Right lung (tissue), 2 donors: ENCODE measurements at regions not wholly inside any gene's neighbourhood (a gene's known extent, or its start where the extent isn't known, plus 50 kb on each side); places are given as distances from the start of the nearest gene placed in this dataset.
A peak's percentile ranks its signal among the peaks of the same experiment; 100 is the strongest.

Experiments used
- DNase-seq, 2 donors: peaks; one replicate each; pipeline ENCODE4 v3.0.0-alpha.2; 2013

DNA sequence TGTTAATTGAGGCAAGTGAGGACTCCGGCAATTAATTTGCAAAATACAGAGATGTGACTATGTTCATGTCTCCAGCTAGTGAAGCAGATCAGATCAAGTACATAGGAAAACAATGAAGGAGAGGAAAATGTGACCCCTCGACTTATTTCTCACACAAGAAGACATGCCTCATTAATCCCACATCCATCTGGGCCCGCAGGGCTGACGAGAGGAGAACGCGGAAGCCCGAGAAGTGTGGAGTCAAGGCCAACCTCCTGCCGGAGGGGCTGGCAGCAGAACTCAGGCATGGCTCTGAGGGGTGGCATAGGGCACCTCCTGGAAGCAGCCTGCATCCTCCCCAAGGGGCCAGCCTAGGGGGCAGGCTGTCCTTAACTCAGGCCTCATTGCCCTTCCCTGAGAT, 54.4 kb downstream of the ZNF503 start:
- no peak for DNase-seq

GRCh38 chr10:75345738-75346137, 55.8 kb downstream of the ZNF503 start:
- DNase-seq, result no peak

- no peak for DNase-seq
Observed at GRCh38 chr10:75344170-75344569, 57.4 kb downstream of the ZNF503 start.

GRCh38 chr10:75342397-75342796, 59.2 kb downstream of the ZNF503 start:
- no peak for DNase-seq

DNA sequence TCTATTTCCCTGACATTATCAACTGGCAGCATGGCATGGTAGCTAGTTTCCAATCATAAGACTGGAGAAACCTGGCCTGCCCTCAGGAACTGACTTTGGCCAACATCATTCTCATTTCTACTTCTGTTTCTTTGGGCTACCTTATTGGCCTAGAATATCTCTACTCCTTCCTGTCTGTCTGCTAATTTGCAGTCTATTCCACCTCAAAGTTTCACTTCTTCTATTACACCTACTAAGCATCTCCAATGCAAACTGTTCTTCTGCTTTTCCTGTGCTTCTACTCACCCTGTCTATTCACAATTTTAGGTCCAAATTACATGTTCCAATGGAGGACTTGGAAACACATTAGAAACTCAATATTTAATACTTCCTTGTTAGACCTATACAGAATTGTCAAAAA, 65.6 kb downstream of the ZNF503 start:
- no peak for DNase-seq

GRCh38 chr10:75335191-75335590, 66.4 kb downstream of the ZNF503 start:
- DNase-seq, result peak; percentile 13 to 23

DNA sequence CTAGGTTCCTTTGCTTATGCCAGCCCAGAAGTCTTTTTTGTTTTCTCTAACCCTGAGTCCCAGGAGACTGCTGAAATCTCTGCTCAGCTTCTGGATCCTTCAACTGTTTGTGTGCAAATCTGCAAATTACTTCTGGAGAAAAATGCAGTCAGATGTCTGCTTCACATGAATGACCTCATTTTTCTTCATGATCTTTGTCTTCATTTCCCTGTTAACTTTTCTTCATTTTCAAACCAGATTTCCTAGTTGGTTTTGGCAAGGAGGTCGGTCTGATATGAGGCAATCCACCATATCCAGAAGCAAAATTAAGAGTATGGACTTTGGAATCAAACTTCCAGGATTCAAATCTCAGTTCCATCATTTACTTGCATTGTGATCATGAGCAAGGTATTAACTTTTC, 66.8 kb downstream of the ZNF503 start:
- no peak for DNase-seq

- no peak for DNase-seq
Observed at GRCh38 chr10:75332081-75332480, 69.5 kb downstream of the ZNF503 start.

GRCh38 chr10:75331081-75331480, 70.5 kb downstream of the ZNF503 start:
- DNase-seq, result no peak

- no peak for DNase-seq
Observed at GRCh38 chr10:75329190-75329745, 72.3 kb downstream of the ZNF503 start.

DNA sequence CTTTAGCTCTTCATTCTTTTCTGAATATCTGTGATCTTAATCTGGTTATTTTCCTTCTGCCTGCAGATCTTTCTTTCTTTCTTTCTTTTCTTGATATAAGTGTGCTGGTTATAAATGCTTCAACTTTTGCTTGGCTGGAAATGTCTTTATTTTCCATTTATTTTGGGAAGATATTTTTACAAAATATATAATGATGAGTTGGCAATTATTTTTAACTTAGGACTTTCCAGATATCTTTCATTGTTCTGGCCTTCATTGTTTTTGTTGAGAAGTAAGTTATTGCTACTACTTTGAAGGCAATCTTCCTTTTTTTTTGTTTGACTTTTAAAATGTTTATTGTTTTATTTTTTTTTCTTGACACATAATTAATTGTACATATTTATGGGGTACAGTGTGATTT, 75.3 kb downstream of the ZNF503 start:
- DNase-seq, result no peak

GRCh38 chr10:75319274-75319673, 82.3 kb downstream of the ZNF503 start:
- DNase-seq, result no peak

GRCh38 chr10:75314570-75314969, 78.8 kb upstream of the COMTD1 start:
- DNase-seq, result no peak

DNA sequence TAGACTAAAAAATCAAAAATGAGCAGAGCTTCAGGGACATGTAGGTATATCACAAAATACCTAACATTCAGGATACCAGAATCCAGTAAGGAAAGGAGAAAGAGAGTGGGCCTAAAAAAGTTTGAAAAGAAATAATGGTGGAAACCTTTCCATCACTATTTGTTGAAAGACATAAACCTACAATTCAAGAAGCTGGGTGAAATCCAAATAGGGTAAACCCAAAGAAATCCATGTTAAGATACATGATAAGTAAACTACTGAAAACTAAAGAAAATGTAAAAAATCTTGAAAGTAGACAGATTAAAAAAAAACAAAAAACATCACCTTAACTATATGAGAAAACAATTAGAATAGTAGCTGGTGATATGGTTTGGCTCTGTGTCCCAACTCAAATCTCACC, 76.7 kb upstream of the COMTD1 start:
- no peak for DNase-seq

GRCh38 chr10:75305675-75306074, 69.9 kb upstream of the COMTD1 start:
- no peak for DNase-seq

DNA sequence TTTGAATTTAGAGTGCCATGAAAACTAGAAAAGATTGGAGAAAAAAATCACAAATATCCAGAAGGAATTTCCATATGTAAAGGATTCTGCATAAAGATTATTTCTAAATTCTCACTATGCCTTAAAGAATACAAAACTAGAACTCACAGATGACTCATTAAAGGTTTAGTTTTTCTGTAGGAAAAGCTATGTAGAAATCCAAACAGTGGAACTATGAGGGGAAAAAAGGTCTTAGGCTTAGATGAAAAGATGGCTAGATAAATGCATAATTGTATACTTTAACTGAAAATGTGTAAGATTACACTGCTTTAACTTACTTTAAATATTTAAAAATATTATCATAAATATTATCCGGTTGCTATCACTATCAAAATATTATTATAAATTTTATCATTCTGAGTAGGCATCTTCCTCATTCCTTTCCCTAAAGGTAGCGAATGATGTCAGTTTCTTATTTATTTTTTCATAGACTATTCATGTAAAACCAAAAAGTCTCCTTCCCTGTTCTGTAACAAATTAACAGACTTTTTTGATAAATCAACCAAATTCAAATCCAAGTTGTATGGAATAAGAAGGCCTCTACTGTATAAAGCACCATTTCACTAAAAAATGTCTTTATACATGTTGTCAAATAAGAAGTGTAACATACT, 69.1 kb upstream of the COMTD1 start:
- DNase-seq, result no peak

DNA sequence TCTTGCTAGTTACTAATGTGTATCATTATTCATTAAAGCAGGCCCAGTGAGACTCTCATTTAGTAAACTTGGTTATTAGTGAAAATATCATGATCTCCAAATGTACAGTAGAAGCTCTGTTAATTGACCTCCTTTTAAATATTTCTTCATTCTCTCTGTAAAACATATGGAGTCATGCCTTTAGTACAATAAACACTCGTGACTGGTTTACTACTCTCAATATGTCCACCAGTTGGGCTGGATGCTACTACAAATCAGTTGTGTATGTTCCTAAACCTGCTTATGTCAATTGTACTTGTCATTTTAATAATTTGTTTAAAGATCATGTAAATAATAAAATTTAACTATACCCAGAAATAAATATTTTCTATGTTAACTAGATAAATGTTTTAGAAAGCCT, 68.6 kb upstream of the COMTD1 start:
- no peak for DNase-seq

- no peak for DNase-seq
Observed at GRCh38 chr10:75303045-75303777, 67.5 kb upstream of the COMTD1 start.

GRCh38 chr10:75302029-75302428, 66.3 kb upstream of the COMTD1 start:
- DNase-seq, result no peak

- DNase-seq, result no peak
Observed at GRCh38 chr10:75297021-75297599, 61.4 kb upstream of the COMTD1 start.

- no peak for DNase-seq
Observed at GRCh38 chr10:75295868-75296441, 60.2 kb upstream of the COMTD1 start.

GRCh38 chr10:75294866-75295701, 59.3 kb upstream of the COMTD1 start:
- DNase-seq, result peak; percentile 94 to 95
